ENCODE measurements at regions not wholly inside any gene's neighbourhood (a gene's known extent, or its start where the extent isn't known, plus 50 kb on each side); places are given as distances from the start of the nearest gene placed in this dataset.
"Not testable (repeated sequence)": the region's sequence is repeated elsewhere in the genome, so short reads cannot be mapped to it uniquely, and the experiment has no call there.

GRCh38 chr1:235059221-235059620 lies 69.4 kb downstream of the TOMM20 start:
- DNase-seq (ENCODE audit: low read depth) = no peak

GRCh38 chr1:235058695-235059094 lies 69.9 kb downstream of the TOMM20 start:
- no peak for DNase-seq (ENCODE audit: low read depth)

DNA sequence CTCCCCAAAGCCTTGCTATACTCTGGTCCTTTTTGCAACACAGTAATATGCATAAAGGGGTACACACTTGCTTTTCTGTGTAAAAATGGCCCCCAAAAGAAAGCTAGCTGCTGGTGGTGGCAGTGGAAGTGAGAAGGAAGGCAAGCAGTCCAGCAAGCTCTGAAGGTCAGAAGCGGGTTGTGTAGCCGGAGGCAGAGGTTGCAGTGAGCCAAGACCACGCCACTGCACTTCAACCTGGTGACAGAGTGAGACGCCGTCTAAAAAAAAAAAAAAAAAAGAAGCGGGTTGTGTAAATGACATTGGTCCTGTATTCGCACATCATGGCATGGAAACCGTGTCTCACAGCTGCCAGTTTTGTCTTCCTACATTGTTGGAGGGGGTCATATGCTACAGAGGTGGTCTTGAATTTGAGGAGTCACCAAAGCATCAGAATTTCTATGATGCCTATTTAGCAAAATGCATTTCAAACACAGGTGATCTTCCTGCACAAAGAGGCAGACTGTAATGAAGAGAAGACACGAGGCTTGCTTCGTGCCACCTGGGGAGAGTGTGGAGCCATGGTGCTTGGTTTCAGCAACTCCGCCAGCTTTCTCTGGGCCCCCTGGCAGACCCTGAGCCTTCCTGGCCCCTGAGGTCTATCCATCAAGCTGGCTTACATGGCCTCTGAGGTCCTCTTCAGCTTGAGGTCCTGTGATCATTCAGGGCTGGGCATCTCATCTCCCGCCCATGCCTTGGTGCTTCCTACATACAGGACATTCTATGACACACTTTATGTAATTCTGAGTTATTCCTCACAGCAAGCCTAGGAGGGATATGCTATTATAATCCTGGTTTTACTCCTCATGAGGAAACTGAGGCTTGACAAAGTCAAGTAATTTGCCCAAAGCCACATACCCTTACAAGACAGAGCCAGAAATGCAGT lies 71.0 kb downstream of the TOMM20 start:
- no peak for DNase-seq (ENCODE audit: low read depth)

- DNase-seq (ENCODE audit: low read depth) = no peak
Observed at GRCh38 chr1:235056937-235057336, 71.7 kb downstream of the TOMM20 start.

DNA sequence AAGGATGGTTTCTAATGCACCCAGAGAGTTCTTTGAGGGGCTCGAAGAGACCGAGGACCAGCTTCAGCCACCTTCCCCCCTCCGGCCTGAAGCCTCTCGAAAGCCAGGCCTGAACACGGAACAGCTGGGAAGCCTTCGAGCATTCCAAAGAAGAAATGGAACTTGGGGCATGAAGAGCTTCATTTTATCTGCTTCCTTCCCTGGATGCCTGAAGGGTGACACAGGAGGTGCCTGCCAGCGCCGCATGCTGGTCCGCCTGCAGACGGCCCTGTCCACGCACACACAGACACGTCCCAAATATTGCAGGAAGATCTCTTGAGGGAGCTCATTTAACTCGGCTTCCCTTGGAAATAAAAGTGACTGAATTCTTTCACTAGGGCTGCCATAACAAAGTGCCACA lies 73.7 kb downstream of the TOMM20 start:
- DNase-seq (ENCODE audit: low read depth) = no peak

GRCh38 chr1:235054466-235054865 lies 74.2 kb downstream of the TOMM20 start:
- DNase-seq (ENCODE audit: low read depth) = no peak

DNA sequence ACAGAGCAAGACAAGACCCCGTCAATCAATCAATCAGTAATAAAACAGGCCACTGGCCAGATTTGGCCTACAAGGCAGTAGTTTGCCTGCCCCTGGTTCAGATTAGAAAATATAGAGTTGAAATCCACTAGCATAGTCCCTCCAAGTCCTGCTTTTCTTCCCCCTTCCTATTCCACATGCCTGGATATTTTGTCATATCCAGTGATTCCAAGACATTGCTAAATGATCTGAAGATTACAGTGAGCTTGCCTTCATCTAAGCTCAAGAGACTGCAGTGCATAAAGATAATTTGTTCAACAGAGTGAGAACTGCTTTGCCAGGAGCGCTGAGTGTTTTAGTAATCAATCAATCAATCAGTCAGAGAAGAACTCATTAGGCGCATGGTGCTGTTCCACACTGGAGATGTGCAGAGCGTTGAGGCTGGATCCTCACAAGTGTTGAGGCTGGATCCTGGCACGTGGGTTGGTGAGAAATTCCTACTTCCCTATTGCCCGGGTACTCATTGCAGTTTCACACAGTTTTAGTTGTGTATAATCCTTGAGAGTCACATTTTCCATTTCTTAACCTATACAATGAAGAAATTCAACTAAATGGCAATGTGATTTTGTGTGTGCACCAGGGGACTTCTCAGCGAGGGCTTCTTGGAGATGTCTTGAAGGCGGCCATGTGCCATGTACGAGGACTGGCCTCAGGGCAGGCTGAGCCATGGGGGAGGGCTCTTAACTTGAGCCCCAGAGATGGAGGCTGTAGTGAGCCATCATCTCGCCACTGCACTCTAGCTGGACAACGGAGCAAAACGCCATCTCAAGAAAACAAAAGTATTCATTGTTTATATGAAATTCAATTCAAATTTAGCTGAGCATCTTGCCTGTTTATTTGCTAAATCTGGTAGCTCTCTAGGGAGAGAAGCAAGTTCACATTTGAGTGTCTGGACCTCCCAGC lies 76.3 kb downstream of the TOMM20 start:
- DNase-seq (ENCODE audit: low read depth) = no peak

DNA sequence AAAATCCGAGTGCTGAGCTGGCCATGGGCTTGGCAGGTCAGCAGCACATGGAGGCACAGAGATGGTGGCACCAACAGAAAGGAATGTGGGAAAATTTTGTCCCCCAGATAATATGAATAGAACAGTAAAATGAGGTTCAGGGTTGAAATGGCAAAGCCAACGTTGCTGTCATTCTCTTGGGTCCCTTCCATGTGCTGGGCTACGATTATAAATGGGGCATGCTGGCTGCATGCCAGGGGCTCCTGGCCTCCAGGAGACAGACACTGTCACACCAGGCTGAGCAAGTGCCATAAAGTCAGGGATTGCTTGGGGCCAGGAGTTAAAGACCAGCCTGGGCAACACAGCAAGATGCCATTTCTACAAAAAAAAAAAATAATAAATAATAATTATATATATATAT lies 77.1 kb downstream of the TOMM20 start:
- DNase-seq (ENCODE audit: low read depth) = no peak

DNA sequence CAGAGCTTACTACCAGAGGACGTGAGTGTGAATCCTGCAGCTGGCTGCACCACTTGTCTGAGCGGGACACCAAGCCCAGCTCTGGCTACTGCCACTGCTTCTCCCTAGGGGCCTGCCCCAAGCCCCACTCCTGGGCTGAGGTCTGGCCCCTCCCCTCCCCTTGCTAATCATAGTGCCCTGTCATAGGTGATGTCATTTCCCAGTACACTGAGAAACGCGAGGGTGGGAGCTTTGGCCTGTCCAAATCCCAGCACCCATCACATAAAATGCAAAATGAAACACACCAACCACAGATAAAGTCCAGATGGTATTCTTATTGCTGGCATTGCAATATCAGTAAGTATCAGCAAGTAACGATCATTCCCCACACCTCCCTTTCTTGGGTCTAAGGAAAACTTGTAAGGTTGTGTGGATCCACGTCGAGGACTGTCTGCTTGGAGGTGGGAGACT lies 77.7 kb downstream of the TOMM20 start:
- no peak for DNase-seq (ENCODE audit: low read depth)

DNA sequence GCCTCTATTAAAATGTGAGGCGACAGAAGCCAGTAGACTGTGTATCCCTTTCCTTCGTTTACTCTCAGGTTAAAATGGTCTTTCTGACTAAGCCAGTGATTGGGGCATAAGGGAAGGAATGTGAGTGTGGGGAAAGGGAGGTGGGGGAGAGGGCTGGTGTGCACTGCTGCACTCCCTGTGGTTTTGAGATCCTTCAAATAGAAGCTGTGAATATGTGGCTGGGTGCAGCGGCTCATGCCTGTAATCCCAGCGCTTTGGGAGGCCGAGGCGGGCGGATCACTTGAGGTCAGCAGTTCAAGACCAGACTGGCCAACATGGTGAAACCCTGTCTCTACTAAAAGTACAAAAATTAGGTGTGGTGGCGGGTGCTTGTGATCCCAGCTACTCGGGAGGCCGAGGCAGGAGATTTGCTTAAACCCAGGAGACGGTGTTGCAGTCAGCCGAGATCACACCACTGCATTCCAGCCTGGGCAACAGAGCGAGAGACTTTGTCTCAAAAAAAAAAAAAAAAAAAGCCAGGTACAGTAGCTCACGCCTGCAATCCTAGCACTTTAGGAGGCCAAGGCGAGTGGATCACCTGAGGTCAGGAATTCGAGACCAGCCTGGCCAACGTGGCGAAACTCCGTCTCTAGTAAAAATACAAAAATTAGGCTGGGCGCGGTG lies 78.8 kb downstream of the TOMM20 start:
- not testable (repeated sequence) for DNase-seq (ENCODE audit: low read depth)

GRCh38 chr1:235049217-235049616 lies 79.4 kb downstream of the TOMM20 start:
- no peak for DNase-seq (ENCODE audit: low read depth)

- DNase-seq (ENCODE audit: low read depth) = no peak
Observed at GRCh38 chr1:235047331-235047871, 81.2 kb downstream of the TOMM20 start.

DNA sequence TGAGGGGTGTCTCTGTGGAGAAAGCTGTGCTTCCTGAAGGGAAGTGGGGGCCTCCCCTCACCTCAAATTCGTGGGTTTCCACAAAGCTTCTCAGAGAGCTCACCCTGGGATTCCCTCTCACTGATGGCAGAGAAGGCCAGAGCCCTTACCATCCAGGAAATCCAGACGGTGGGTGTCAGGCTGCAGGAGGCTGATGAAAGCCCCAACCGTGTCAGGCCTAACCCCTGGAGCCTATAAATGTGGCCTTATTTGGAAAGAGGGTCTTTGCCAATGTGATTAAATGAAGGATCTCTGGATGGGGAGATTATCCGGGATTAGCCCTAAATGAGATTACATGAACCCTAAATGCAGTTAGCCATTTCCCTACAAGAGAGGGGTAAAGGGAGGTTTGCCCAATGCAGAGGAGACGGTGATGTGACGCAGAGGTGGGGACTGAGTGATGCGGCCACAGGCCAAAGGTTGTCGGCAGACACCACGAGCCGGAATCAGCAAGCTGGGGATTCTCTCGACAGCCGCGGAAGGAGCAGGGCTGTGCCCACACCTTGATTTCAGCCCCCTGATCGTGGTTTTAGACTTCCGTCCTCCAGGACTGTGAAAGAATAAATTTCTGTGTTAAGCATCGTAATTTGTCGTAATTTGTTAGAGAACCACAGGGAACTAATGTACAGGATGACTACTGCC lies 82.6 kb downstream of the TOMM20 start:
- no peak for DNase-seq (ENCODE audit: low read depth)

DNA sequence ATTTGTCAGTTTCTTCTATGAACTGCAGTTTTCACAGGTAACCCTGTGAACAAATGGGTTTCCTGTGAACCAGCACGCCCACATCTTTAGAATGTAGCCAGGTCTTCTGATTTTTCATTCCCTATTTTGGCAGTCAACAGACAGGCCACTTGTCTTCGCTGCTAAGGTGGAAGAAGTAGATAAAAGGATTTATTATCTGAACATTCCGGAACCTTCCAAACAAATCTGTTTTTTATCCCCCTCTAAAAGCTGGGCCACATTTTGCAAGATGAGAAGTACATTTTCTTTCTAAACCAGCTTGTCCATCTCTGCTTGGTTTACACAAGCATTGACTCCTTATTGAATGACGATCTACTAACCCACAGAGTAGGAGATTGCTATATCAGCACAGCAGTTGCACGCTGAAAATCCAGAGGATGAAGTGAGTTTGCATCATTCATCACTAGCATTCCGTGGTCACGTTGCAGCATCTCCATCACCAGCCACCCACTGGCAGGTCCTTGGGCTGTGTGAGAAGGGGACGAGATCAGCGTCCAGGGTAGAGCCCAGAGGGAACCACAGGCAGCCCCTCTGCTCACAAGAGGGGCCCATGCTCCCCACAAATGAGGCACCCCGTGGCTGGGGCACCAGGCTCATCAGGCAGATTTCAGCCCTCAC lies 83.5 kb downstream of the TOMM20 start:
- DNase-seq (ENCODE audit: low read depth) = no peak

DNA sequence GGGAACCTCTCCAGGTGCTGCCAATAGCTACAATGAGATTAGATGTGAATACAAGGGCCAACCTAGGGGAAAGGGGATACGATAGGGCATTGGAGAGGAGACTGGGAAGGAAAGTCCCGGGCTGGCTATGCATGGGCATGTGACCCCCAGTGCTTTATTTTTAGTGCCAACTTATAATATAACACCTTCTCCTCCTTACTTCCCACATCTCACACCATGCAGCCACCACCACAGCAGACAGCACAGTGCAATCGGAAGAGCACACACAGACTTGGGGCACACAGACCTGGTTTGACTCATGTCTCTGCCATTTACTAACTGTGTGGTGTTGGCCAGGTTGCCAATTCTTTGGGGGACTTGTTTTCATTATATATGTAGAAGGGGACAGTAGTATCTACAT lies 85.4 kb downstream of the TOMM20 start:
- no peak for DNase-seq (ENCODE audit: low read depth)

GRCh38 chr1:235038701-235039100 lies 89.9 kb downstream of the TOMM20 start:
- no peak for DNase-seq (ENCODE audit: low read depth)

GRCh38 chr1:235035928-235036327 lies 92.7 kb downstream of the TOMM20 start:
- DNase-seq (ENCODE audit: low read depth) = no peak

GRCh38 chr1:235030919-235031596 lies 97.6 kb downstream of the TOMM20 start:
- no peak for DNase-seq (ENCODE audit: low read depth)

DNA sequence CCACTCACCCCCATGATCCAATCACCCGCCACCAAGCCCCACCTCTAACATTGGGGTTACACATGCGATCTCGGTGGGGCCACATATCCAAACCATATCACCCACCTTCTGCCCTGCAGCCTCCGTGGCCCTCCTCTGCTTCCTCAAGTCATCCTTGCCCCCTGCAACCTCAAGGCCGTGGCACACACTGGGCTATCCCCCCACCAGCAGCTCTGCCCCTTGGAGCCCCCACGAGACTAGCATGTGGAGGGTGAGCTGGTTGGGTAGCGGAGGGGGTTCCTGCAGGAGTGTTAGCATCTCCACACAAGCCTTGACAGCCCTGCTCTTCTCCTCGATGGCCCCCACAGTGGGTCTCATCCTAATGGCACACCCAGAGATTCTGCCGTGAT lies 100.8 kb downstream of the TOMM20 start:
- no peak for DNase-seq (ENCODE audit: low read depth)
